ENCODE measurements at regions not wholly inside any gene's neighbourhood (a gene's known extent, or its start where the extent isn't known, plus 50 kb on each side); places are given as distances from the start of the nearest gene placed in this dataset.

DNA sequence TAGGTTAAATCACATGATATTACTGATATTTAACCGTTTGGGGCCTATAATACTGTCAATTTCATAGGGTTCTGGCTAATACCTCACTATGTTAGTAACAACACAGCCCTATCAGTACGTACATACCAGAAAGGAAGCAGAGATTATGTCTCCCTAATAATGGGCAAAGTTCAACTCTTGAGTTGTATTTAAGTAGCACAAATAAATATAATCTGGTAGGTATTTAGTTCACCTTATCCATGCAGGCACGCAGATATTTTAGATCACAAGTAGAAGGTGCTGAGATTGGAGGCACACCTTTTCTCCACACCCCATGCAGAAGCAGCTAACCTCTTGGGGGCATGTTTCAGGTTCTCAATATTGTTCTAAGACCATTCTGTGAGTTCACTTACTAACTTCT is 118.9 kb downstream of the IRS1 start:
- Histone ChIP-seq H3K79me2 (ENCODE audit: low read length) (no peaks in the 10 kb centered on the region), H3K9me3 (ENCODE audit: low read length) (no peaks in the 10 kb centered on the region), H3K4me1 (ENCODE audit: low read length) (no peaks in the 10 kb centered on the region), H3K4me2 (ENCODE audit: low read depth, low read length, poor library complexity, severe bottlenecking) (no peak overlapping the region), H4K20me1 (ENCODE audit: insufficient read depth, low read depth, low read length) (no peaks in the 10 kb centered on the region), H2AFZ (ENCODE audit: low read length) (no peak overlapping the region), H3K9me2 (replicated peaks; ENCODE audit: insufficient read depth, low read length) (no peaks in the 10 kb centered on the region), H3K4me3 (ENCODE audit: low read length) (no peak overlapping the region), H3K9ac (ENCODE audit: low read length) (no peak overlapping the region), H3K36me3 (ENCODE audit: insufficient read depth, low read length) (no peaks in the 10 kb centered on the region), H3K27me3 (ENCODE audit: low read length) (no peaks in the 10 kb centered on the region), H3K27ac (ENCODE audit: low read length) (no peak overlapping the region)
- DNase-seq: no peak

DNA sequence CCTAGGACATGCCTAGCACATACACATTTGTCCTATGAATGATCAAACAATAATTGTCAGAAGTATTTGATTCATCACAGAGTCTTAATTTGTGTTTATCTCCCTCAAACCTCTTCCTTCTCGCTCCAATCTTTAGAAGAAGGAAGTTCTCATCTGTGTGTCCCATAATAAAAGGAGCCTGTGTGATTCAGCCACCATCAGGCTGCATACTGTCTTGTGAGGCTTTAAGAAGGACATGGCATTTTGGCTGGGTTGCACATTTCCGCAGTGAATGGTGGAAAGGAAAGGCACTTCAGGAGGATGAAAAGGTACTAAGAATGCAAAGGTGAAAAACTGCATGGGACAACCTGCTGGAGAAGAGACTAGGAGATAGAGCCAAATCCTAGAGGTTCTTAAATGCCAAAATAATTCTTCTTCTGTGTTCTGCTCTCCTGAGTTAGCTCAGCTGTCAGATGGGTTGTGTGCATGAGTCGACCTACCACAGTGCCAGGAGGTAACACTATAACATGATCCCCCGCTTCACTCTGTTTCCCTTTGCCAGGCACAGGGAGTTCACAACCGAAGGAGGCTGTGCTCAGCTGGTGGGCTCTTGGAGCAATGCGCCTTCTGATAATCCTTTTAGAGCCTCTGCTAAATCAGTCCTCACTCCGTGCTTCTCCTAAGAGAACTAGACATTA is 120.1 kb downstream of the IRS1 start:
- no peaks in the 10 kb centered on the region for H3K79me2 ChIP-seq (ENCODE audit: low read length)
- H2AFZ ChIP-seq (ENCODE audit: low read length): no peak overlapping the region
- H3K9me3 ChIP-seq (ENCODE audit: low read length): no peaks in the 10 kb centered on the region
- no peak overlapping the region for H3K27ac ChIP-seq (ENCODE audit: low read length)
- no peak overlapping the region for H3K4me3 ChIP-seq (ENCODE audit: low read length)
- H3K27me3 ChIP-seq (ENCODE audit: low read length): no peaks in the 10 kb centered on the region
- no peaks in the 10 kb centered on the region for H4K20me1 ChIP-seq (ENCODE audit: insufficient read depth, low read depth, low read length)
- no peaks in the 10 kb centered on the region for H3K9me2 ChIP-seq (replicated peaks; ENCODE audit: insufficient read depth, low read length)
- H3K4me2 ChIP-seq (ENCODE audit: low read depth, low read length, poor library complexity, severe bottlenecking): no peak overlapping the region
- no peak for DNase-seq
- no peaks in the 10 kb centered on the region for H3K36me3 ChIP-seq (ENCODE audit: insufficient read depth, low read length)
- no peaks in the 10 kb centered on the region for H3K4me1 ChIP-seq (ENCODE audit: low read length)
- H3K9ac ChIP-seq (ENCODE audit: low read length): no peak overlapping the region

DNA sequence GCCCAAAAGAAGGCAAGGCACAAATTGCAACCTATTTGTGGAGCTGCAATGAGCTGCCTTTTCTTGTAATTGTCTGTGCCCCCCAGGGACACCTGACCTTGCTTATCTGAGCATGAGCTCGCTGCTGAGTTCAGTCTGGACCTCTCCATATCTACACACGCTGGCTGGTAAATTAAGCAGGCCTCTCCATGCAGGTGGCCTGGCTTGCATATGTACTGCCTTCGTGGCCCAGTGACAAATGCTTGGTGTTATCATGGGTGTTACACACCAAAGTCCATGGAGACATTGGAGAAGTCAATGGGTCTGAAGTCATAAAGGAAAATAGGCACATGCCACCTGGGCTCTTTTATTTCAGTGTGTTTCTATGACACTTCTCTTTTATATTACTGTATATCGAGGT is 121.2 kb downstream of the IRS1 start:
- Histone ChIP-seq H3K9me2 (replicated peaks; ENCODE audit: insufficient read depth, low read length) (no peaks in the 10 kb centered on the region), H4K20me1 (ENCODE audit: insufficient read depth, low read depth, low read length) (no peaks in the 10 kb centered on the region), H3K9me3 (ENCODE audit: low read length) (no peaks in the 10 kb centered on the region), H3K4me2 (ENCODE audit: low read depth, low read length, poor library complexity, severe bottlenecking) (no peak overlapping the region), H3K9ac (ENCODE audit: low read length) (no peak overlapping the region), H3K27ac (ENCODE audit: low read length) (no peak overlapping the region), H3K4me1 (ENCODE audit: low read length) (no peaks in the 10 kb centered on the region), H2AFZ (ENCODE audit: low read length) (no peak overlapping the region), H3K79me2 (ENCODE audit: low read length) (no peaks in the 10 kb centered on the region), H3K36me3 (ENCODE audit: insufficient read depth, low read length) (no peaks in the 10 kb centered on the region), H3K27me3 (ENCODE audit: low read length) (no peaks in the 10 kb centered on the region), H3K4me3 (ENCODE audit: low read length) (no peak overlapping the region)
- no peak for DNase-seq

DNA sequence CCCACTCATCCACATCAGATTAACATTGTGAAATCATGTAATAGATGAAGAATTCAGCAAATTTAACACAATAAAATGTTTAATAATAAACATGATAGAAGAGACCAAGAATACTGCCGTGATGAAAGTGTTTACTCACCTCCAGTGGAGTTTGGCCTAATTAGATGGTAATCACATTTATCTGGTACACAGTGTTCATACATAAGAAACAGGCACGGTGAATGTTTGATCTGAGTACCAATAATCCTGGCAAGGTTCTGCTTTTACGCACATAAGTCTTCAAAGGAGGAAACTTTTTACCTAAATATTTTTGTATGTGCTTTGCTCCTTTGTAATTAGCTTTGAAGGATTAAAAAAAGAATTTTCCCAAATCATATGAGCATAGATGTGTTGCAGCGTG is 122.5 kb downstream of the IRS1 start:
- H3K27me3 ChIP-seq (ENCODE audit: low read length): no peaks in the 10 kb centered on the region
- no peaks in the 10 kb centered on the region for H3K9me2 ChIP-seq (replicated peaks; ENCODE audit: insufficient read depth, low read length)
- no peaks in the 10 kb centered on the region for H4K20me1 ChIP-seq (ENCODE audit: insufficient read depth, low read depth, low read length)
- H3K36me3 ChIP-seq (ENCODE audit: insufficient read depth, low read length): no peaks in the 10 kb centered on the region
- DNase-seq: no peak
- H3K27ac ChIP-seq (ENCODE audit: low read length): no peak overlapping the region
- H2AFZ ChIP-seq (ENCODE audit: low read length): no peak overlapping the region
- no peaks in the 10 kb centered on the region for H3K4me1 ChIP-seq (ENCODE audit: low read length)
- H3K4me2 ChIP-seq (ENCODE audit: low read depth, low read length, poor library complexity, severe bottlenecking): no peak overlapping the region
- no peak overlapping the region for H3K9ac ChIP-seq (ENCODE audit: low read length)
- no peaks in the 10 kb centered on the region for H3K79me2 ChIP-seq (ENCODE audit: low read length)
- no peaks in the 10 kb centered on the region for H3K9me3 ChIP-seq (ENCODE audit: low read length)
- H3K4me3 ChIP-seq (ENCODE audit: low read length): no peak overlapping the region

DNA sequence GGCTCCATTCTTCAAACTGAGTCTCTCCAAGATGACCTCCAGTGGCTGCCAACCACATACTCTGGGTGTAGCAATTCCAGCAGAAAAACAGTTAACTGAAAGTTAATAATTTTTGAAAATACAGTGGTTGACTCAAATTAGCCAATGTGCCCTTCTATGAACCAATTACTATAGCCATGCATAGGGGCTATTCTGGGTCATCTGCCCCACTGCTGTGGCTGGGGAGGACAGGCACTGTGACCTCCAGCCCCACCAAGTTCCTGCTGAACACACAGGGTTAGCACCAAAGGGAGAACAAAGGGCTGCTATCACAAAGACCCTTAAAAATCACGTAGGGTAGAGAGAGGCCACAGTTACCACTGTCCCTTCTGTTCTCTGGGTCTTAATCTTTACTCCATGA is 123.0 kb downstream of the IRS1 start:
- Histone ChIP-seq H3K9me3 (ENCODE audit: low read length) (no peaks in the 10 kb centered on the region), H3K9ac (ENCODE audit: low read length) (no peak overlapping the region), H3K27me3 (ENCODE audit: low read length) (no peaks in the 10 kb centered on the region), H3K4me3 (ENCODE audit: low read length) (no peak overlapping the region), H3K4me1 (ENCODE audit: low read length) (no peaks in the 10 kb centered on the region), H3K36me3 (ENCODE audit: insufficient read depth, low read length) (no peaks in the 10 kb centered on the region), H3K4me2 (ENCODE audit: low read depth, low read length, poor library complexity, severe bottlenecking) (no peak overlapping the region), H3K9me2 (replicated peaks; ENCODE audit: insufficient read depth, low read length) (no peaks in the 10 kb centered on the region), H3K79me2 (ENCODE audit: low read length) (no peaks in the 10 kb centered on the region), H2AFZ (ENCODE audit: low read length) (no peak overlapping the region), H4K20me1 (ENCODE audit: insufficient read depth, low read depth, low read length) (no peaks in the 10 kb centered on the region), H3K27ac (ENCODE audit: low read length) (no peak overlapping the region)
- no peak for DNase-seq

DNA sequence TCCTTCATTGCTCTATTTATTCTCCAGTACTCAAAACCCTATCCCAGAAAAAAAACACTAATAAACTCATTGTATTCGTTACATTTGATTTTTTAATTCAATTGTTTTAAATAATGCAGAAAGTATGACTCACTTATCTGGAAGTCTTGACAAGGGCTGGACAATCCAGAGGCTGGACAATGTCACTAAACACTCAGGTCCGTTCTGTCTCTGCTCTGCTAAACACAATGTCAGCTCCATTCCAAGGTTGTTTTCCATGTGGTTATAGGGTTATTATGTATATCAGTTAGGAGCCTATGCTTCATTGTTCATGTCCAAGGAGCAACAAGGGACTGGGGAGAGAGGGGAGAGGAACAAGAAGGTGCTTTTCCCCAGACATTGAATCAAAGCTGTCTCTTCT is 125.5 kb downstream of the IRS1 start:
- H3K9ac ChIP-seq (ENCODE audit: low read length): no peak overlapping the region
- H3K27me3 ChIP-seq (ENCODE audit: low read length): no peaks in the 10 kb centered on the region
- H3K9me3 ChIP-seq (ENCODE audit: low read length): no peaks in the 10 kb centered on the region
- no peaks in the 10 kb centered on the region for H3K36me3 ChIP-seq (ENCODE audit: insufficient read depth, low read length)
- no peak overlapping the region for H3K4me2 ChIP-seq (ENCODE audit: low read depth, low read length, poor library complexity, severe bottlenecking)
- H2AFZ ChIP-seq (ENCODE audit: low read length): no peak overlapping the region
- no peak for DNase-seq
- no peak overlapping the region for H3K27ac ChIP-seq (ENCODE audit: low read length)
- H3K79me2 ChIP-seq (ENCODE audit: low read length): no peaks in the 10 kb centered on the region
- H3K4me1 ChIP-seq (ENCODE audit: low read length): no peaks in the 10 kb centered on the region
- no peaks in the 10 kb centered on the region for H4K20me1 ChIP-seq (ENCODE audit: insufficient read depth, low read depth, low read length)
- H3K9me2 ChIP-seq (replicated peaks; ENCODE audit: insufficient read depth, low read length): no peaks in the 10 kb centered on the region
- no peak overlapping the region for H3K4me3 ChIP-seq (ENCODE audit: low read length)

DNA sequence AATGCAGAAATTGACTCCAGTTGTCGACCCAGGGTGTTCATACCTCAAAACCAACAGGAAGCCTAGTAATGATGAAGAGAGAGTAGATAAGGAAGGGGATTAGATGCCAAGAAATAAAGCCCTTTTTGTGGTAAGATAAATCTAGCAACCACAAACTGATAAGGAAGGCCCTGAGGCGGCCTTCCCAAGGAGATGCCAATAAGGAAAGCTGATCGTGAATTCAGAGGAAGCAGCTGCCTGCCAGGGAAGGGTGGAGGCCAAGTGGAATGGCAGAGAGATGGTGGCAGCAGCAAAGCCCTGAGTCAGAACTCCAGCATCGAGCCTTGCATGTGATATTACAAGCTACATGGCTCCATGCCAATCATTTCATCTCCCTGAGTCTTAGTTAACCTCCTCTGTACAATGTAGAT is 126.3 kb downstream of the IRS1 start:
- Histone ChIP-seq H3K79me2 (ENCODE audit: low read length) (no peaks in the 10 kb centered on the region), H3K36me3 (ENCODE audit: insufficient read depth, low read length) (no peaks in the 10 kb centered on the region), H3K4me3 (ENCODE audit: low read length) (no peak overlapping the region), H3K4me1 (ENCODE audit: low read length) (no peaks in the 10 kb centered on the region), H3K27ac (ENCODE audit: low read length) (no peak overlapping the region), H3K9me2 (replicated peaks; ENCODE audit: insufficient read depth, low read length) (no peaks in the 10 kb centered on the region), H4K20me1 (ENCODE audit: insufficient read depth, low read depth, low read length) (no peaks in the 10 kb centered on the region), H2AFZ (ENCODE audit: low read length) (no peak overlapping the region), H3K4me2 (ENCODE audit: low read depth, low read length, poor library complexity, severe bottlenecking) (no peak overlapping the region), H3K9ac (ENCODE audit: low read length) (no peak overlapping the region), H3K9me3 (ENCODE audit: low read length) (no peaks in the 10 kb centered on the region), H3K27me3 (ENCODE audit: low read length) (no peaks in the 10 kb centered on the region)
- DNase-seq: no peak

DNA sequence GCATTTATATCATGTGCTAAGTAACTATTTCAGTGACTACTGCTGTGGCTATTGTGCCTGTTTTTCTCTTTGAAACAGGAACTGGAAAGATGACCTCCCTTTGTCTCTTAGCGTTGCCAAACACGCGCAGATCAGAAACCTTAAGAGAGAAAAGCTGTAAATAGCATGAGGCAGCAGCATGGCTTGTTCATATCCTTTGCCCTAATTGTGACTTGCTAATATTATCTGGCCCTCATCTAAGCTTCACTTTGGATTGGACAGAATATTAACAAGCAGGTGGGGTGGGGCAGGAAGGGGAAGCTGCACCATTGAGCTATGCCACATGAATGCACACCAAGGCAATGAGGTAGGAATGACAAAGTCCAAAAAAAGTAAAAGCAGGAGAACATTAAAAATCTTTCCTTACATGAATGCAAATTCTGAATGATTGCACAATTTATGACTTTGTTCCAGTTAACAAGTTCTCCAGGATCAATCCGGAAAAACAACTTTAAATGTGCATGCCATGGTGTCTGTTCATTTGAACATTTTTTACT is 128.4 kb downstream of the IRS1 start:
- Histone ChIP-seq H3K79me2 (ENCODE audit: low read length) (no peaks in the 10 kb centered on the region), H3K4me3 (ENCODE audit: low read length) (no peak overlapping the region), H3K27ac (ENCODE audit: low read length) (no peak overlapping the region), H3K4me2 (ENCODE audit: low read depth, low read length, poor library complexity, severe bottlenecking) (no peak overlapping the region), H4K20me1 (ENCODE audit: insufficient read depth, low read depth, low read length) (no peaks in the 10 kb centered on the region), H2AFZ (ENCODE audit: low read length) (no peak overlapping the region), H3K9ac (ENCODE audit: low read length) (no peak overlapping the region), H3K27me3 (ENCODE audit: low read length) (no peaks in the 10 kb centered on the region), H3K36me3 (ENCODE audit: insufficient read depth, low read length) (no peaks in the 10 kb centered on the region), H3K4me1 (ENCODE audit: low read length) (no peaks in the 10 kb centered on the region), H3K9me3 (ENCODE audit: low read length) (no peaks in the 10 kb centered on the region), H3K9me2 (replicated peaks; ENCODE audit: insufficient read depth, low read length) (no peaks in the 10 kb centered on the region)
- DNase-seq: no peak
